BLaER1 (cell line): ENCODE measurements at regions not wholly inside any gene's neighbourhood (a gene's known extent, or its start where the extent isn't known, plus 50 kb on each side); places are given as distances from the start of the nearest gene placed in this dataset.

Source experiments
- H3K27ac ChIP-seq: shearing (Covaris generic); formaldehyde crosslinking; 2 replicates; pipeline ENCODE4 v1.8.1; 2022
- H3K27me3 ChIP-seq: shearing (Covaris generic); formaldehyde crosslinking; 2 replicates; pipeline ENCODE4 v1.8.1; 2022
- H3K36me3 ChIP-seq: shearing (Covaris generic); formaldehyde crosslinking; 2 replicates; pipeline ENCODE4 v1.8.1; 2022
- H3K4me1 ChIP-seq: shearing (Covaris generic); formaldehyde crosslinking; 2 replicates; pipeline ENCODE4 v1.8.1; 2022
- H3K4me2 ChIP-seq: shearing (Covaris generic); formaldehyde crosslinking; 2 replicates; pipeline ENCODE4 v1.8.1; 2022
- H3K4me3 ChIP-seq: shearing (Covaris generic); formaldehyde crosslinking; 2 replicates; pipeline ENCODE4 v1.8.1; 2022
- H3K9ac ChIP-seq: shearing (Covaris generic); formaldehyde crosslinking; 2 replicates; pipeline ENCODE4 v1.8.1; 2022
- H3K9me3 ChIP-seq: shearing (Covaris generic); formaldehyde crosslinking; 2 replicates; pipeline ENCODE4 v1.8.1; 2022
- H4K20me1 ChIP-seq: shearing (Covaris generic); formaldehyde crosslinking; 2 replicates; pipeline ENCODE4 v1.8.1; 2022
- Cebpa-rat ChIP-seq: shearing (Covaris generic); IDR thresholded peaks from 2 replicates; pipeline ENCODE4 v1.8.1; 2022

DNA sequence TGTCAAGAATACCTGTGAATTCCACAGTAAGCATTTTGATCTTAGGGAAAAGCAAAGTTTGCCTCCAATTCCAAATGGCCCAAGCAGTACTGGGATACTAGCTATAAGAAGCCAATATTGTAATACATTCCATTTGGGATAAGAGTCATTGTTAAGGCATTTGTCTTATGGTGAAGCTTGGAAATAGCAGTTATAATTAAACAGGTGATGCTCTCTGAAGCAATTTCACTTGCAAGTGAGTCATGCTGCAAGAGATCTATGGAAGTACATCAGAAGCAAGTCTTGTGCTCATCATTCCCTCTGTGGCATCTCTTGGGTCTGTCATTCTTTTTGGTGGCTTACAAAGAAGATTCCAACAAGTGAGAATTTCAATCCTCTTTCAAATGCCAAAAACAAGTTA lies 386.4 kb upstream of the RPS6KA3 start:
- no peak overlapping the region for H3K27ac ChIP-seq
- no peaks in the 10 kb centered on the region for H3K4me1 ChIP-seq

DNA sequence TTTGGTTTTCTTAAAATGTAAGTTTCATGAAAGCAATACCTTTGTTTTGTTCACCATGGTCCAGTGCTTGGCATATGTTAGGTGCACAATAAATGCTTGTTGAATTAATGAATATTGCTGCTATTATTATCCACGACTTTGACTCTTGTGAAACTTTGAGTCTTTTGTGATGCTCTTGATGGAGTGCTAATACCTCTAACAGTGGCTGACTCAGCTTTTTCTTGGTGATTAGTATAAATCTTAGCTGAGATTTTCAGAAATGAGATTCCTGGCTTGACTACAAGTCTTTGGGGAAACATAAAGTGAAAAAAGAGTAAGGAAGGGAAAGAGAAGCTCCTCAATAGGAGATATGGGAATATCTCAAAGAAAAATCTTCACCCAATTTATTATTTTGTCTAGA lies 375.2 kb upstream of the RPS6KA3 start:
- H3K4me2 ChIP-seq, result no peak overlapping the region
- no peaks in the 10 kb centered on the region for H3K9me3 ChIP-seq
- no peaks in the 10 kb centered on the region for H3K27me3 ChIP-seq
- TF ChIP-seq Cebpa-rat, result no peak
- H3K4me1 ChIP-seq, result no peaks in the 10 kb centered on the region
- no peaks in the 10 kb centered on the region for H4K20me1 ChIP-seq
- no peak overlapping the region for H3K4me3 ChIP-seq
- H3K27ac ChIP-seq, result no peak overlapping the region
- no peaks in the 10 kb centered on the region for H3K36me3 ChIP-seq
- no peak overlapping the region for H3K9ac ChIP-seq

More for the DNA sequence above, 386.4 kb upstream of the RPS6KA3 start:
- Histone ChIP-seq H3K9me3 (no peaks in the 10 kb centered on the region), H4K20me1 (no peaks in the 10 kb centered on the region), H3K9ac (no peak overlapping the region), H3K36me3 (no peaks in the 10 kb centered on the region), H3K4me2 (no peak overlapping the region), H3K27me3 (no peaks in the 10 kb centered on the region), H3K4me3 (no peak overlapping the region)
- no peak for TF ChIP-seq Cebpa-rat

DNA sequence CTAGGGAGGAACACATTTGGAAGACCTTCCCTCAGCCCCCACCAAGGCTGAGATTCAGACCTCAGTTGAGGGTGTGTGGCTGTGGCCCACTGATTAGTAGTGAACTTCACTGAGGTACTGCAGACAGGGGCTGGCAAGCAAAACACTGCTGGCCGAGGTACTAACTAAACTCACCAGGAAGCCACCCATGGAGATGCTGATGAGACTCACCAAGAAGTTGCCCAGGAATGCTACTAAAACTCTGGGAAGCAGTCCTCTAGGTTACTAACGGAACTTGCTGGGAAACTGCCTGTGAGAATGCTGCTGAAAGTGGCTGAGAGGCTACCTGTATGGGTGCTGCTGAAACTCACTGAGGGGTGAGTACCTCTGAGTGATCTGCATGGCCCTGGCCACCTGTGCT lies 372.4 kb upstream of the RPS6KA3 start:
- H3K27me3 ChIP-seq, result no peaks in the 10 kb centered on the region
- H3K9me3 ChIP-seq, result no peaks in the 10 kb centered on the region
- H3K36me3 ChIP-seq, result no peaks in the 10 kb centered on the region
- no peak overlapping the region for H3K27ac ChIP-seq
- H4K20me1 ChIP-seq, result no peaks in the 10 kb centered on the region
- no peak overlapping the region for H3K4me2 ChIP-seq
- no peak overlapping the region for H3K9ac ChIP-seq
- H3K4me3 ChIP-seq, result no peak overlapping the region
- no peak for TF ChIP-seq Cebpa-rat
- no peaks in the 10 kb centered on the region for H3K4me1 ChIP-seq

DNA sequence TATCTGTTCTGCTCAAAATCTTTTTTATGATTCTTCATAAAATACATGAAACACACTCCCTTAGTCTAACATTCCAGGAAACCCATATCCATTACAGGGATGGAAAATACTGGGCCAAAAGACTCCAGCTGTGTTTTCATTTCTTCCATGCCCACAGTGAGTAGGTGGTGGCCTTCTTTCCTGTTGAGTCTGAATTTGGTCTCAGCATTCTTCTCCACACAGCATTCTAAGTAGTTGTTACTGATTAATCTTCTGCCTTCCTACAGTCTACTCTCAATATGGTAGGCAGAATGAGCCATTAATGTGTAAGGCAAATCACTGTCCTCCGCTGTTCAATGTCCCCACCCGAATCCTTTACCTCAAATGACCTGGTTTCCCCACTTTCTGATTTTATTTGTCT lies 370.6 kb upstream of the RPS6KA3 start:
- Histone ChIP-seq H3K4me2 (no peak overlapping the region), H3K4me3 (no peak overlapping the region), H3K36me3 (no peaks in the 10 kb centered on the region), H4K20me1 (no peaks in the 10 kb centered on the region), H3K27me3 (no peaks in the 10 kb centered on the region), H3K9ac (no peak overlapping the region), H3K4me1 (no peaks in the 10 kb centered on the region), H3K9me3 (no peaks in the 10 kb centered on the region), H3K27ac (no peak overlapping the region)
- TF ChIP-seq Cebpa-rat, result no peak

DNA sequence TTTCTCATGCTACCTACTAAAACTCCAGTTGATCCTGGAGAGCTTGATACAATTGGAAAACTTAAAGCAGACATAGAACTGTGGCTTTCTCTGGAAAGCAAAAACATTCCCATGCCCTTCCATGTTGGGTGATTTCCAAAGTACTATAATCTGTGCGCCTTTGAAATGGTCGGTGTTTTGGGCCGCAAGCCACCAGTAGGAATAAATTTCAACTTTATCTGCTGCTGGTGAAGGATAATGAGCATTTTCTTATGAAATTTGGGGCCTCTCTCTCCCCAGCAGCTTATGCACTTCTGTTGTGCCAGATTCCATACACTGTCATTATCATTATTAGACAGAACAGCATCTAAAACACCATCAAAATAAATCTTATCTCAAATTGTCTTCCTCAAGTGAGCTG lies 366.7 kb upstream of the RPS6KA3 start:
- Histone ChIP-seq H3K36me3 (no peaks in the 10 kb centered on the region), H3K9me3 (no peaks in the 10 kb centered on the region), H3K27ac (no peak overlapping the region), H3K9ac (no peak overlapping the region), H3K4me1 (no peaks in the 10 kb centered on the region), H3K4me3 (no peak overlapping the region), H4K20me1 (no peaks in the 10 kb centered on the region), H3K4me2 (no peak overlapping the region), H3K27me3 (no peaks in the 10 kb centered on the region)
- TF ChIP-seq Cebpa-rat, result no peak

DNA sequence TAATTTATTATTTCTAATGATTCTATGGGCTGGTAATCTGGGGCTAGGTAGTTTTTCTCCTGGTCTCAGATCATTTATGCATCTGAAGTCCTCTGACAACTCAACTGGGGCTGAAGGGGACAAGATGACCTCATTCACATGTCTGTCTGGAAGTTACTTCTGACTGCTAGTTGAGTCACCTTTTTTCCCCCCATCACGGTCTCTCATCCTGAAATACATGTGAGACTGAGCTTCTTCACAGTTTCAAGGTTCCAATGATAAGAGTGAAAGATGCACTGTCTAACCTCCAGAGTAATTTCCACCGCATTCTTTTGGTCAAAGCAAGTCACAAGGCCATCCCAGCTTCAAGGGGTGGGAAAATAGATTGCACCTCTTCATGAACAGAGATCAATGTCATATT lies 356.7 kb upstream of the RPS6KA3 start:
- Histone ChIP-seq H3K9ac (no peak overlapping the region), H3K36me3 (no peaks in the 10 kb centered on the region), H3K4me3 (no peak overlapping the region), H3K27ac (no peak overlapping the region), H3K9me3 (peaks cover 5% of the 10 kb centered on the region; the same call in 1 of the 2 replicates), H3K4me2 (no peak overlapping the region), H3K27me3 (no peaks in the 10 kb centered on the region), H4K20me1 (no peaks in the 10 kb centered on the region), H3K4me1 (no peaks in the 10 kb centered on the region)
- TF ChIP-seq Cebpa-rat, result no peak

DNA sequence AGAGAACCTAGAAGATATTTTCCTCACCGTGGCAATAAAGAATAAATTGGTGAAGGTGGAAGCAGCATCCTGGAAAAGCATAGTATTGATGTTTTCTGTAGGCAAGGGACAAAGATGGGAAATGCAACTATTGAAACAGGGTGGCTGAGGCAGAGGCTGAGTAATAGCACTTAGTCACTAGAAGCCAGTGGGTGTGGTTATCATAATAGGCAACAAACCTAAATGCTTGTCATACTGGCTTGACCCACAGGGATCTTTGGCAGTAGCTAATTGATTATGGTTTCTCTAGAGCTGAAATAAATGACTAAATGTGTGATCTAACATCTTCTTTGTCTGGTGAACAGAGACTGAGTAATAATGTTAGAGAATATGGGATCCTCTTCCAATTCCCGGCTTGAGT lies 353.6 kb upstream of the RPS6KA3 start:
- no peak overlapping the region for H3K4me3 ChIP-seq
- peaks cover 5% of the 10 kb centered on the region; the same call in 1 of the 2 replicates for H3K9me3 ChIP-seq
- no peak for TF ChIP-seq Cebpa-rat
- H3K27me3 ChIP-seq, result no peaks in the 10 kb centered on the region
- no peaks in the 10 kb centered on the region for H3K4me1 ChIP-seq
- no peak overlapping the region for H3K27ac ChIP-seq
- no peaks in the 10 kb centered on the region for H3K36me3 ChIP-seq
- H3K9ac ChIP-seq, result no peak overlapping the region
- H3K4me2 ChIP-seq, result no peak overlapping the region
- no peaks in the 10 kb centered on the region for H4K20me1 ChIP-seq

DNA sequence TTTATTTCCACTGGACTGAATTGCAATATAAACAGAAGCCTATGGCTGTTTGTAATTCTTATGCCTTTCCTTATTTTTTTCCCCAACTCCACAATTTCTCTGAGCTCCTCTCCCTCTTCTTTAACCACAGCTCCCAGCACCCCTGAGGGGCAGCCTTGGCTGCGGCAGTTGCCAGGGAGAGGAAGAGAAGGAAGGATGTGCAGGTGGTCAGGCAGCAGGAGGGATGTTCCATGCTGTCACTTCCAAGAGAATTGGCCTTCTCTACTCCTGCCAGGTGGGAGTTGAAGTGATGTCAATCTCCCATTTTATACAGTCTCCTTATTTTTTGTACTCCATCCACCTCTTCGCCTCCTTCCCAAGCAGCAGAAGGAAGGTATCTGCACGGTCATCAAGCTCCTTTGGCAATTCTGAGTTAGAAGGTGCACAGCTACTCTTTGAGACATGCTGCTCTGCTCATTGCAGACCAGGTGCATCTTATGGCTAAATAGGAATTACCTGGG lies 343.3 kb upstream of the RPS6KA3 start:
- Histone ChIP-seq H3K4me1 (peaks cover 41% of the 10 kb centered on the region), H3K27ac (no peak overlapping the region), H4K20me1 (no peaks in the 10 kb centered on the region), H3K27me3 (no peaks in the 10 kb centered on the region), H3K36me3 (no peaks in the 10 kb centered on the region), H3K9me3 (no peaks in the 10 kb centered on the region), H3K4me2 (no peak overlapping the region), H3K4me3 (no peak overlapping the region), H3K9ac (no peak overlapping the region)
- TF ChIP-seq Cebpa-rat, result no peak

DNA sequence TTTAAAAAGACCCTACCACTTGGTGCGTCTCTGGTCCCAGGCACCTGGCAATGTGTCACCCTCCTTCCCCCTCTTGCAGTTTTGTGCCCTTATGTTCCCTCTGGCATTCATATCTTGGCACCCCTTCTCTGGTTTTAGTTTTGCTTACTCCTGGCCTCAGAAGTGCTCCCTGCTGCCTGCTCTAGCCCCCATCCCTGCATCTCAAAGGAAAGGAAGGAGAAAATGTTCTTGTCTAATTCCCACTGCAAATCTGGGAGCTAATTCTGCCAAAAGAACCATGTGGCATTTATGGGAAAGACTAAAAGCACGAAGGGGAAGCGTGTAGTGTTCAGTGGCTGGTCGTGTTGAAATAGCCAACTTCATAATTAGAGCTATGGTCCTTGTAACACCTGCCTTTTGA lies 340.1 kb upstream of the RPS6KA3 start:
- H3K4me1 ChIP-seq, result peaks cover 49% of the 10 kb centered on the region

DNA sequence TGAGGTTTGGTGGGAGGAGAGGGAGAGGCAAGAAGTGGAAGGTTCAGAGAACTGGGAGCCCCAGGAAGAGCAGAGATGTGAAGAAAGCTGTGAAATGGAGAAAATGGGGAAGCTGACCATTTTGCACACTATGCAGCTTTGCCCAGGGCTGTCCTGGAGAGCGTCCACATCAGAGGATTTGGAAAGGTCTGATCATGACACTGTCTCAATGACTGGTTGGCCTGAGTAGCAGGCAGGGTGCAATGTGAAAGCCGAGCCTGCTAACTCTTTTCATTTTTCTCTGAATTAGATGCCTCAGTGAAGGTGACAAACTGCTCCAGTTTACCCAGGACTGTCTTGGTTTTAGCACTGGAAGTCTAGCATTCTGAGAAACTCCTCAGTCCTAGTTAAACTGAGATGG lies 330.1 kb upstream of the RPS6KA3 start:
- Histone ChIP-seq H3K36me3 (no peaks in the 10 kb centered on the region), H3K9ac (no peak overlapping the region), H4K20me1 (no peaks in the 10 kb centered on the region), H3K9me3 (no peaks in the 10 kb centered on the region), H3K4me2 (no peak overlapping the region), H3K27ac (no peak overlapping the region), H3K27me3 (no peaks in the 10 kb centered on the region), H3K4me1 (no peaks in the 10 kb centered on the region), H3K4me3 (no peak overlapping the region)
- TF ChIP-seq Cebpa-rat, result no peak

More for the DNA sequence above, 340.1 kb upstream of the RPS6KA3 start:
- H3K36me3 ChIP-seq, result no peaks in the 10 kb centered on the region
- no peak overlapping the region for H3K4me3 ChIP-seq
- no peaks in the 10 kb centered on the region for H3K9me3 ChIP-seq
- H3K27me3 ChIP-seq, result no peaks in the 10 kb centered on the region
- peak overlapping the region; percentile 64 for H3K4me2 ChIP-seq
- no peaks in the 10 kb centered on the region for H4K20me1 ChIP-seq
- TF ChIP-seq Cebpa-rat, result no peak
- no peak overlapping the region for H3K27ac ChIP-seq
- H3K9ac ChIP-seq, result no peak overlapping the region

DNA sequence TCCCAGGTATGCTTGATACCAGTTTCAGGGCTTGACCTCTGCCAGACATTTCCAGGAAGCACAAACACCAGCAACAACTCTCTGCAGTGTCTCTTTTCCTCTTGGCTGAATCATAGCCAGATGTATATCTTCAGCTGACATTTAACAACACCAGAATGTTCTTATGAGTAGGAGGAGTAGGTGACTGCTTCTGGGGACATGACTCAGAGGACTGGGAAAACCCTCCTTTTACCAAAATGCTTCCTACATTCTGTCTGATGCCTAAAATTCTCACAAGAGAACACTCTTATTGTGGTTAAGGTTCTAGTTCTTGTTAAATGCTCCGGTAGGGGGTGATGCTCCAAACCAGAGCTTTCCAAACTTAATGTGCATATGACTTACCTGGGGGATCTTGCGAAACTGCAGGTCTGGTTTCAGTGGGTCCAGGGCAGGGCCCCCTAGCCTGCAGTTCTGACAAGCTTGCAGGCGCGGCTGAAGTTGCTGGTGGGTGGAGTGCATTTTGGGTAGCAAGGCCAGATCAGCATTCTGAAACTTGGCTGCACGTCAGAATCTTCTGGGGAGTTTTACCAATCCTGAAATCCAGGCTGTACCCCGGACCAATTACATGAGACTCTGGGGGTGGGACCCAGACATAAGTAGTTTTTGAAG lies 329.3 kb upstream of the RPS6KA3 start:
- no peaks in the 10 kb centered on the region for H3K9me3 ChIP-seq
- TF ChIP-seq Cebpa-rat, result no peak
- H3K27ac ChIP-seq, result no peak overlapping the region
- H3K36me3 ChIP-seq, result no peaks in the 10 kb centered on the region
- H3K27me3 ChIP-seq, result no peaks in the 10 kb centered on the region
- no peaks in the 10 kb centered on the region for H3K4me1 ChIP-seq
- H3K4me2 ChIP-seq, result no peak overlapping the region
- no peak overlapping the region for H3K9ac ChIP-seq
- no peaks in the 10 kb centered on the region for H4K20me1 ChIP-seq
- H3K4me3 ChIP-seq, result no peak overlapping the region
